RWPE2 (cell line): ENCODE measurements at regions not wholly inside any gene's neighbourhood (a gene's known extent, or its start where the extent isn't known, plus 50 kb on each side); places are given as distances from the start of the nearest gene placed in this dataset.

Experiments used
- ATAC-seq: fragments of 200-7000 bp; cut with Tn5 transposase; 3 replicates; pipeline ENCODE4 v1.9.1; 2021; ENCODE audit warnings: low read depth
- DNase-seq: peaks from one replicate; pipeline ENCODE4 v3.0.0-alpha.2; 2020; ENCODE audit warnings: low spot score
- H3K27ac ChIP-seq: fragments of 450-650 bp; 2 replicates; pipeline ENCODE4 v1.5.1; 2017; ENCODE audit warnings: mild to moderate bottlenecking; ENCODE audit not compliant: poor library complexity, severe bottlenecking
- H3K27me3 ChIP-seq: fragments of 250-450 bp; sonication (Bioruptor Pico); 2 replicates; pipeline ENCODE4 v1.5.1; 2021; ENCODE audit warnings: mild to moderate bottlenecking, moderate library complexity; ENCODE audit not compliant: insufficient read depth, poor library complexity, severe bottlenecking
- H3K36me3 ChIP-seq: fragments of 250-450 bp; sonication (Bioruptor Pico); 2 replicates; pipeline ENCODE4 v1.5.1; 2020; ENCODE audit warnings: low read depth, mild to moderate bottlenecking, moderate library complexity
- H3K4me1 ChIP-seq: fragments of 250-450 bp; sonication (Bioruptor Pico); 2 replicates; pipeline ENCODE4 v1.5.1; 2021; ENCODE audit warnings: mild to moderate bottlenecking, moderate library complexity; ENCODE audit not compliant: insufficient read depth, poor library complexity, severe bottlenecking
- H3K4me3 ChIP-seq: fragments of 250-450 bp; sonication (Bioruptor Pico); 2 replicates; pipeline ENCODE4 v1.5.1; 2021; ENCODE audit warnings: mild to moderate bottlenecking, moderate library complexity; ENCODE audit not compliant: severe bottlenecking
- H3K9me3 ChIP-seq: fragments of 250-450 bp; sonication (Bioruptor Pico); 2 replicates; pipeline ENCODE4 v1.5.1; 2021; ENCODE audit warnings: mild to moderate bottlenecking, moderate library complexity; ENCODE audit not compliant: severe bottlenecking
- CTCF ChIP-seq: fragments of 450-650 bp; IDR thresholded peaks from one replicate; pipeline ENCODE4 v1.5.1; 2017; ENCODE audit warnings: mild to moderate bottlenecking, moderate library complexity; ENCODE audit not compliant: poor library complexity, severe bottlenecking

GRCh38 chr2:48912110-48912509 is 156.6 kb upstream of the LHCGR start:
- Histone ChIP-seq H3K27ac (no peak overlapping the region), H3K4me1 (no peaks in the 10 kb centered on the region), H3K4me3 (no peak overlapping the region), H3K36me3 (no peaks in the 10 kb centered on the region), H3K27me3 (no peaks in the 10 kb centered on the region), H3K9me3 (no peaks in the 10 kb centered on the region)
- ATAC-seq (no peak), DNase-seq (no peak)
- TF ChIP-seq CTCF = no peak

DNA sequence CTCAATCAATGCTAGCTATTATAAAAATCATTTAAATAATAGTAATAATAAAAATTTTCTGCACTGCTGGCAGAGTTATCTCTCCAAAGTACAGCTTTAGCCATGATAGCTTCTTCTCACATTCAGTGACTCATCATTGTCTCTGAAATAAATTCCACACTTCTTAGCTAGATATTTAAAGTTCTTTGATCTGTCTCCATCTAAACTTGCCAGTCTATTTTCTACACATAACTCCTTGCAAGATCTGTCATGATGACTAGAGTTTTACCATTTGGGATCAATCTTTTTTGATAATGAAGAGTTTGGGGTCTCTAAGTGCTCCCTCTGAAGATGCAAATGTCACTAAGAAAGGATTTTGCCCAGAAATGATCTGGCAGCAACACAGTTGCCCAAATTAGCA is 155.4 kb upstream of the LHCGR start:
- Histone ChIP-seq H3K27ac (no peak overlapping the region), H3K9me3 (no peaks in the 10 kb centered on the region), H3K4me1 (no peaks in the 10 kb centered on the region), H3K4me3 (no peak overlapping the region), H3K27me3 (no peaks in the 10 kb centered on the region), H3K36me3 (no peaks in the 10 kb centered on the region)
- no peak for TF ChIP-seq CTCF
- DNase-seq (no peak), ATAC-seq (no peak)

- no peak overlapping the region for H3K27ac ChIP-seq
- no peaks in the 10 kb centered on the region for H3K36me3 ChIP-seq
- TF ChIP-seq CTCF = no peak
- no peak for ATAC-seq
- H3K4me3 ChIP-seq = no peak overlapping the region
- no peaks in the 10 kb centered on the region for H3K9me3 ChIP-seq
- no peak for DNase-seq
- no peaks in the 10 kb centered on the region for H3K27me3 ChIP-seq
- H3K4me1 ChIP-seq = no peaks in the 10 kb centered on the region
Measured at GRCh38 chr2:48906633-48907032, 151.1 kb upstream of the LHCGR start.

DNA sequence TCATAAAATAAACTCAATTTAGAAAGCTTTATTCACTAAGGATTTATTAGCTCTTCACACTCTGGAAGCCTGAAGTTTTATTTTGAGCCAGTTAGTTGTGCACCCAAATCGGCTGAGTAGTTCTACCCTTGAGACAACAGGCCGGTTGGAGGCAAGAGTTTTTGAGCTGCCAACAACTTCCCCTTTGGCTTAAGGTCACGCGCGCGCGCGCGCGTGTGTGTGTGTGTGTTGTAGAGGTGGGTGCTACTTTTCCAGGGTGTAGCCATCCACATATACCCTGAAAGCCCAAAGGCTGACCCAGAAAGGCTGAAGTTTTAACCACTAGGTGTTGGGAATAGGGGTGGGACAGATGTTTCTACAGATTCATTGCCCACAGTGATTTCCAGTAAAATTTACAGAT is 150.2 kb upstream of the LHCGR start:
- H3K4me3 ChIP-seq = no peak overlapping the region
- H3K4me1 ChIP-seq = no peaks in the 10 kb centered on the region
- no peaks in the 10 kb centered on the region for H3K36me3 ChIP-seq
- no peak for ATAC-seq
- TF ChIP-seq CTCF = no peak
- no peaks in the 10 kb centered on the region for H3K27me3 ChIP-seq
- DNase-seq = no peak
- H3K27ac ChIP-seq = no peak overlapping the region
- H3K9me3 ChIP-seq = no peaks in the 10 kb centered on the region

DNA sequence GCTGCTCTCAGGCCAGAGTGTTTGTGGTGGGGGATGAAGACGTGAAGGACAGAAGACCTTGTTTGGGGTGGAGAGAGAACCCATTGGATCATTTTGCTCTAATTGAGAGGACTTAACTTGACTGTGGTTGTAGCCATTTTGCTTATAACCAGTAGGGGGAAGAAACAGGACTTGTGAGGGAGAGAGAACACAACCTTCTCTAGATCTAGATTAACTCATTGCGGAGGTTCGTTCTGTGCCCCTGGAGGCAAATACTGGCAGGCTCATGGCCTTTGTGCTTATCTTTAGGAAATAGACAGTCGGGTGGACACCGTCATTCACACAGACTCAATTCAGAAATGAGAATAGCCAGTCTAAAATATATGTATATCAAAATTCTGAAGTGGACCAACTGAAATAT is 147.0 kb upstream of the LHCGR start:
- no peaks in the 10 kb centered on the region for H3K9me3 ChIP-seq
- no peaks in the 10 kb centered on the region for H3K36me3 ChIP-seq
- H3K4me3 ChIP-seq = no peak overlapping the region
- no peak for DNase-seq
- ATAC-seq = no peak
- no peak for TF ChIP-seq CTCF
- H3K27me3 ChIP-seq = no peaks in the 10 kb centered on the region
- H3K27ac ChIP-seq = no peak overlapping the region
- H3K4me1 ChIP-seq = no peaks in the 10 kb centered on the region
